IgD-negative memory B cell (primary cell): ENCODE measurements at regions not wholly inside any gene's neighbourhood (a gene's known extent, or its start where the extent isn't known, plus 50 kb on each side); places are given as distances from the start of the nearest gene placed in this dataset.

Experiments used
- H3K27ac Mint-ChIP-seq, 3 donors: one replicate each; pipeline ENCODE4 v1.8.0; 2020 to 2022; ENCODE audit warnings: mild to moderate bottlenecking in 3 of 3, mixed read lengths in 3 of 3, moderate library complexity in 1 of 3
- H3K27me3 Mint-ChIP-seq: one replicate; pipeline ENCODE4 v1.8.0; 2021; ENCODE audit warnings: mixed read lengths
- H3K36me3 Mint-ChIP-seq: one replicate; pipeline ENCODE4 v1.8.0; 2020; ENCODE audit warnings: mild to moderate bottlenecking, mixed read lengths
- H3K4me1 Mint-ChIP-seq, 3 donors: one replicate each; pipeline ENCODE4 v1.8.0; 2020 to 2022; ENCODE audit warnings: mixed read lengths in 3 of 3, mild to moderate bottlenecking in 1 of 3
- H3K4me3 Mint-ChIP-seq, 4 donors: one replicate each; pipeline ENCODE4 v1.8.0; 2020 to 2022; ENCODE audit warnings: mild to moderate bottlenecking in 4 of 4, mixed read lengths in 4 of 4, moderate library complexity in 3 of 4
- H3K9me3 Mint-ChIP-seq, 3 donors: one replicate each; pipeline ENCODE4 v1.8.0; 2020 to 2021; ENCODE audit warnings: mixed read lengths in 3 of 3, mild to moderate bottlenecking in 1 of 3

DNA sequence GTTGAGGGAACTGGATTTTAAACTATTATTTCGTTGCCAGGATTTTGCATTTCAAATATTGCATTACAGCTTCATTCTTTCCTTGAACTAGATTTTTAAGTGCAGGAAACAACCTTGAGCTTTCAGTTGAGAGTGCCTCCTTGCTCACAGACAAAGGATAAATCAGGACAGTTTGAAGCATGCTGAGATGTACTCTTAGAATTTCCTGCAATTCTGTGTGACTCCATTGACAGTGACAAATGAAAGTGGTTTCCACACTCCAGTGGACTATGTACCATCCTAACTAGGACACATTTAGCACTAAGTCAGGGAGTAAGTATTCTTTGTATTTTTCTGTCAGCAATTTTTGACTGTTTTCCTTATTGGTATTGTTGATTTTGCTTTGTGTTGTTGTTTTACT is 100.0 kb upstream of the PLCXD3 start:
- Mint-ChIP-seq H3K9me3 (peaks cover 0 to 8% (median 5%) of the 10 kb centered on the region in 3 donors), H3K4me1 (no peaks in the 10 kb centered on the region), H3K27me3 (no peaks in the 10 kb centered on the region), H3K27ac (no peak overlapping the region), H3K36me3 (no peaks in the 10 kb centered on the region), H3K4me3 (no peak overlapping the region)

DNA sequence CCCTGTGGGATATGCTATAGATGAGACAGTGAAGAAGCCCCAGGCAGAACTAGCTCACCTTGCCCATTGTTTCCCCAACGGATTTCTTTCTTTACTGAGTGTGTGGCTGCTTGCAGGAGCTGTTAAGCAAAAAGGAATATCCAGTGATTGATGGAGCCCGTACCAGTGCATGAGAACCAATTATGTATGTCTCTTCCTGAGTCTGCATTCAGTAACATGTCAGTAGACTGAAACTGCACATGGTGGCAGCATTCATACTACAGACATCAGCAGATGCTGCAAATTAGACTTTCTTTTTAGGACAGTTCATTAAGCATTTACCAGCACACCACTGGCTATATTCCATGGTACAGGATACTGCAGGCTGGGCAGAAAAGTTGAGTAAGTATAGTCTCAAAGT is 90.3 kb upstream of the PLCXD3 start:
- H3K9me3 Mint-ChIP-seq: peaks cover 0 to 10% (median 4%) of the 10 kb centered on the region in 3 donors
- H3K27me3 Mint-ChIP-seq: no peaks in the 10 kb centered on the region
- no peak overlapping the region for H3K27ac Mint-ChIP-seq
- no peaks in the 10 kb centered on the region for H3K36me3 Mint-ChIP-seq
- H3K4me1 Mint-ChIP-seq: no peaks in the 10 kb centered on the region
- H3K4me3 Mint-ChIP-seq: no peak overlapping the region

DNA sequence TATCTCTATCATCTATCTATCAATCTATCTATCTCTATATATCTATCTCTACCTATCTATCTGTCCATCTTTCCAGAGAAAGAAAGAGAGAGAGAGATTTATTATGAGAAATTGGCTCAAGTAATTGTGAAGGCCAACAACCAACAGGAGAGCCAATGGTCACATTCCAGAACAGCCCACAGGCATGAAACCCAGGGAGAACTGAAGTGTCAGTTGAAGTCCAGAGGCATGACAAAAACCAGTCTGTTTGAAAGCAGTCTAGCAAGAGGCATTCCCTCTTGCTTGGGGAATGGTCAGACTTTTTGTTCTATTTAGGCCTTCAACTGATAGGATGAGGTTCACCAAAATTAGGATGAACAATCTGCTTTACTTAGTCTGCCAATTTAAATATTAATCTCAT is 87.6 kb upstream of the PLCXD3 start:
- no peak overlapping the region for H3K4me3 Mint-ChIP-seq
- peaks cover 0 to 4% (median 0%) of the 10 kb centered on the region in 3 donors for H3K9me3 Mint-ChIP-seq
- H3K27me3 Mint-ChIP-seq: no peaks in the 10 kb centered on the region
- H3K27ac Mint-ChIP-seq: no peak overlapping the region
- no peaks in the 10 kb centered on the region for H3K36me3 Mint-ChIP-seq
- no peaks in the 10 kb centered on the region for H3K4me1 Mint-ChIP-seq

DNA sequence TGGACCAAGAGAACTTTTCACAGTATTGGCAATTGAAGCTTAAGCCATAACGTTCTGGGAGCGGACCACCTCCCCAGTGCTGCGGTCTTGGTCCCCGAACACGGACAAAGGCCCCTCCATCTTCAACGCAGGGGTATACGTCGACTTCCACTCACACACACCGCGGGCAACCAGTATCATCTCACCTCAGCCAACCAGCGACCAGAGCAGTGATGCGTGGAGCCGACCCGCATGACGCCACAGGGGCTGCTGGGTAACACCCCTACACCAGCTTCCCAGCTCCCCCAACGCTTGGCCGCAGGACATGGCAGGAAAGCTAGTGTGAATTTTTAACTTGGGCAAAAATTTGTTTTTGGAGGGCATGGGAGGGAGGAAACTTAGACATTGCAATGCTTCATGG is 77.3 kb upstream of the PLCXD3 start:
- H3K36me3 Mint-ChIP-seq: no peaks in the 10 kb centered on the region
- peaks cover 0 to 2% (median 0%) of the 10 kb centered on the region in 3 donors for H3K9me3 Mint-ChIP-seq
- H3K4me3 Mint-ChIP-seq: no peak overlapping the region
- no peak overlapping the region for H3K27ac Mint-ChIP-seq
- no peaks in the 10 kb centered on the region for H3K27me3 Mint-ChIP-seq
- H3K4me1 Mint-ChIP-seq: no peaks in the 10 kb centered on the region

DNA sequence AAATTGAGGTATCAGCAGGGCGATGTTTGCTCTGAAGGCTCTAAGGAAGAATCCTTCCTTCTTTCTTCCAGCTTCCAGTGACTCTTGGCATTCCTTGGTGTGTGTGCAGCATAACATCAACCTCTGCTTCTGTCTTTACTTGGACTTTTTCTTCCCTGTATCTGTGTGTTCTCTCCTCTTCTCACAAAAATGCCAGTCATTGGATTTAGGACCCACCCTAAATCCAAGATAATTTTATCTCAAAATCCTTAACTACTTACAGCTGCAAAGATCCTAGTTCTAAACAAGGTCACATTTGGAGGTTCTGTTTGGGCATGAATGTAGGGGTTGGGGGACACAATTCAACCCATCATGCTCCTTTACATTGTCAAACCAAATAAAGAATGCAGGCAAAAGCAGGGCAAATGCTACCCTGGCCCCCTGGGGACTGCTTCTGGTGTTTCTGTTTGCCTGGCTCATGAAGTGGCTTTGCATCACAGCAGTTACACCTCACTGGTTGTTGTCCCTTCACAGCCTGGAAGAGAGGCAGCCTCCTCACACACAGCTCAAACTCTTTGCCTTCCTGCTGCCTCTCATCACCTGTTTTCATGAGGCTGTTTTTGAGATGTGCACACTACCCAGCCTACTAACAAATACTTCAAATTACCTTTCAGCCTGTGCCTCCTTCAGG is 64.8 kb upstream of the PLCXD3 start:
- H3K27ac Mint-ChIP-seq: no peak overlapping the region
- H3K4me3 Mint-ChIP-seq: no peak overlapping the region
- peaks cover 0 to 2% (median 1%) of the 10 kb centered on the region in 3 donors for H3K9me3 Mint-ChIP-seq
- no peaks in the 10 kb centered on the region for H3K4me1 Mint-ChIP-seq
- H3K36me3 Mint-ChIP-seq: no peaks in the 10 kb centered on the region
- peaks cover 1% of the 10 kb centered on the region for H3K27me3 Mint-ChIP-seq

DNA sequence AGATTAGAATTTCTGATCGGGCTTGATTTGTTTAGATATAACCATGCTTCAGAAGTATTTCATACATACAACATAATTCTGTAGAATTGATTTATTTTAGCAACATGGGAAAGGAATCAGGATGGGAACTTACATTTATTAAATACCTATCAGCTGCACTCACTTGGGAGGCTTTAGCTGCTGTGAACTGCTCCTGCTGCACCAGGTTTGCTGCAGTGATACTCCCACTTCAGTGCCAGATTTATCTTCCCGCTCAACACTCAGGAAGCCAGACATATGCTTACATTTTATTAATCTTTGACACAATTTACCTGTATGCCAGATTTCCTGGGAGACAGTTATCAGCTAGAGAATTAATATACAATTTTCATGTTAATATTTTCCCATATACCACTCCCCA is 64.0 kb upstream of the PLCXD3 start:
- Mint-ChIP-seq H3K27me3 (peaks cover 1% of the 10 kb centered on the region), H3K9me3 (peaks cover 0 to 2% (median 1%) of the 10 kb centered on the region in 3 donors), H3K36me3 (no peaks in the 10 kb centered on the region), H3K27ac (no peak overlapping the region), H3K4me3 (no peak overlapping the region), H3K4me1 (no peaks in the 10 kb centered on the region)
